ENCODE measurements at regions not wholly inside any gene's neighbourhood (a gene's known extent, or its start where the extent isn't known, plus 50 kb on each side); places are given as distances from the start of the nearest gene placed in this dataset.

DNA sequence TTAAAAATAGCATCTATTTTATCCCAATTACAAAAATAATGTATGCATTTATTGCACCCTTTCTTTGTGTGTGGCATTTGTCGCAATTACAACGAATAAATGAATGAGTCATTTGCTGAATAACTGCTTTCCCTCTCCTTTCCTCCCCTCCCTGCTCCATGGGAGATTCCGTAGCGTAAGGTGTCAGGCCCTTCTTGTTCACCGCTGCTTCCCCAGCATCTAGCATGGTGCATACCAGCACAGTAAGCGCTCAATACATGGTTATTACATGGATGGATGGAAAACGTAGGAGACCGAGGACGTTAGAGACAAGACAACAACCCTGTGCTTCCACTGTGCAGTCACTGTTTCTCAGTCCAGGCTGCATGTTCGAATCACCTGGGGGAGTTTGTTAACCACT lies 336.0 kb upstream of the EEF2KMT start:
- no peak for ATAC-seq
- H3K36me3 ChIP-seq (ENCODE audit: insufficient read depth): no peaks in the 10 kb centered on the region

DNA sequence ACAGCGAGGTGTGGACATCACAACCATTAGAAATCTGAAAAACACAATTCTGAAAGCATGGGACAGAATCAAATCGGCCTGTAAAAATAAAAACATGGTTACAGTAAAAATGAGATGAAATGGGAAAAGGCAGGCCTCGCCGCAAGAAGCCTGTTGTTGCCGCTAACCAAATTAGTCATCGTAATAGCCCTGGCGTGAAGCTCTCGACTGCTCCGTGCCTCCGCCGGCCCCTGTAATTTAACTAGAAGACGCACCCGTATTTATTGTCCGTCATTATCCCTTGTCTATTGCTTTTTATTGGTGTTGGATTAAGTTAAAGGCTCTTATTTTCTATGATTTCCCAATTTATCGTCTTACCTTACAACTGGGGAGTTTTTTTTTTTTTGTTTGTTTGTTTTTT lies 334.6 kb upstream of the EEF2KMT start:
- no peak for DNase-seq (ENCODE audit: low spot score)
- H3K9me2 ChIP-seq (ENCODE audit: insufficient read depth): no peaks in the 10 kb centered on the region

More for the DNA sequence above, 336.0 kb upstream of the EEF2KMT start:
- Mint-ChIP-seq H3K4me3 (no peak overlapping the region), H3K27ac (no peak overlapping the region), H3K4me1 (peaks cover 40% of the 10 kb centered on the region), H3K36me3 (ENCODE audit: low read depth) (no peaks in the 10 kb centered on the region), H3K27me3 (ENCODE audit: insufficient read depth, low read depth, poor library complexity) (peaks cover 10% of the 10 kb centered on the region), H3K9me3 (no peaks in the 10 kb centered on the region)
- no peak overlapping the region for H3K4me2 ChIP-seq
- H3F3A ChIP-seq (replicated peaks; ENCODE audit: low read depth): no peaks in the 10 kb centered on the region
- no peak overlapping the region for H2AFZ ChIP-seq
- H3K27me3 ChIP-seq (ENCODE audit: insufficient read depth): no peaks in the 10 kb centered on the region
- H3K79me2 ChIP-seq (replicated peaks; ENCODE audit: insufficient read depth): no peaks in the 10 kb centered on the region
- H4K20me1 ChIP-seq (replicated peaks; ENCODE audit: insufficient read depth): no peaks in the 10 kb centered on the region
- no peak overlapping the region for H3K27ac ChIP-seq (ENCODE audit: low read depth)
- TF ChIP-seq POLR2AphosphoS5 (IDR thresholded peaks at IDR 0.05; ENCODE audit: low read depth) (no peak), NANOG (IDR thresholded peaks at IDR 0.05; ENCODE audit: borderline replicate concordance) (no peak)
- H3K9me2 ChIP-seq (ENCODE audit: insufficient read depth): no peaks in the 10 kb centered on the region
- no peak for DNase-seq (ENCODE audit: low spot score)
- no peak overlapping the region for H3K4me3 ChIP-seq
- H3K4me1 ChIP-seq (ENCODE audit: insufficient read depth): peaks cover 9% of the 10 kb centered on the region

DNA sequence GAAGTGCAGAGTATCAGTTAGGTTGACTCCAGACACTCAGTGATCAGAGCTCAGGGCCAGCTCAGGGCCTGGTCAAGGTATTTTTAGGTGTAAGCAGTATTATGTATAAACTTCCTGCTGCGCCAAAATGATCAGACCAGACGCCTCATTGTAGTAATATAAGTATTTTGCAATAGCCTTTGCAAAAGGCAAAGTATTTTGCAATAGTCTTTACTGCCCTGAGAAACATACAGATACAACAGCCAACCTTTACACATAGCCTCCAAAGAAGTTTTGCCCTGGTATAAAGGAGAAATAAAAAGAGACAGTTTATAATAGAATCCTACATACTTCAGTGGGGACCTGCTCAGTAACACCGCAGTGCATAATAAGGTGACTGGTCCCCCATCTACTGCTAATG lies 333.0 kb upstream of the EEF2KMT start:
- peaks cover 36% of the 10 kb centered on the region for H3K4me1 Mint-ChIP-seq
- Histone ChIP-seq H2AFZ (no peak overlapping the region), H3F3A (replicated peaks; ENCODE audit: low read depth) (no peaks in the 10 kb centered on the region), H3K27ac (ENCODE audit: low read depth) (no peak overlapping the region), H3K4me3 (no peak overlapping the region), H3K4me1 (ENCODE audit: insufficient read depth) (peaks cover 4% of the 10 kb centered on the region; the same call in 1 of the 2 replicates), H4K20me1 (replicated peaks; ENCODE audit: insufficient read depth) (no peaks in the 10 kb centered on the region), H3K27me3 (ENCODE audit: insufficient read depth) (no peaks in the 10 kb centered on the region), H3K4me2 (no peak overlapping the region), H3K36me3 (ENCODE audit: insufficient read depth) (no peaks in the 10 kb centered on the region), H3K9me2 (ENCODE audit: insufficient read depth) (no peaks in the 10 kb centered on the region), H3K79me2 (replicated peaks; ENCODE audit: insufficient read depth) (no peaks in the 10 kb centered on the region)
- DNase-seq (ENCODE audit: low spot score) (no peak), ATAC-seq (no peak)
- no peak overlapping the region for H3K27ac Mint-ChIP-seq
- TF ChIP-seq EZH2 (IDR thresholded peaks at IDR 0.05; ENCODE audit: low read depth, unreplicated experiment) (no peak), ZNF114 (CRISPR knock-in tag; IDR thresholded peaks at IDR 0.05) (no peak)
- TF ChIP-seq, protein P1, sequence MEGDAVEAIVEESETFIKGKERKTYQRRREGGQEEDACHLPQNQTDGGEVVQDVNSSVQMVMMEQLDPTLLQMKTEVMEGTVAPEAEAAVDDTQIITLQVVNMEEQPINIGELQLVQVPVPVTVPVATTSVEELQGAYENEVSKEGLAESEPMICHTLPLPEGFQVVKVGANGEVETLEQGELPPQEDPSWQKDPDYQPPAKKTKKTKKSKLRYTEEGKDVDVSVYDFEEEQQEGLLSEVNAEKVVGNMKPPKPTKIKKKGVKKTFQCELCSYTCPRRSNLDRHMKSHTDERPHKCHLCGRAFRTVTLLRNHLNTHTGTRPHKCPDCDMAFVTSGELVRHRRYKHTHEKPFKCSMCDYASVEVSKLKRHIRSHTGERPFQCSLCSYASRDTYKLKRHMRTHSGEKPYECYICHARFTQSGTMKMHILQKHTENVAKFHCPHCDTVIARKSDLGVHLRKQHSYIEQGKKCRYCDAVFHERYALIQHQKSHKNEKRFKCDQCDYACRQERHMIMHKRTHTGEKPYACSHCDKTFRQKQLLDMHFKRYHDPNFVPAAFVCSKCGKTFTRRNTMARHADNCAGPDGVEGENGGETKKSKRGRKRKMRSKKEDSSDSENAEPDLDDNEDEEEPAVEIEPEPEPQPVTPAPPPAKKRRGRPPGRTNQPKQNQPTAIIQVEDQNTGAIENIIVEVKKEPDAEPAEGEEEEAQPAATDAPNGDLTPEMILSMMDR (conservative IDR thresholded peaks at IDR 0.05; ENCODE audit: low read depth in 2 of 2): no peak
- peaks cover 15% of the 10 kb centered on the region for H3K27me3 Mint-ChIP-seq (ENCODE audit: insufficient read depth, low read depth, poor library complexity)
- no peak overlapping the region for H3K4me3 Mint-ChIP-seq
- H3K9me3 Mint-ChIP-seq: no peaks in the 10 kb centered on the region
- H3K36me3 Mint-ChIP-seq (ENCODE audit: low read depth): no peaks in the 10 kb centered on the region

More for the DNA sequence above, 334.6 kb upstream of the EEF2KMT start:
- H4K20me1 ChIP-seq (replicated peaks; ENCODE audit: insufficient read depth): no peaks in the 10 kb centered on the region
- no peak overlapping the region for H3K4me3 Mint-ChIP-seq
- H3K4me1 ChIP-seq (ENCODE audit: insufficient read depth): peaks cover 9% of the 10 kb centered on the region
- no peaks in the 10 kb centered on the region for H3F3A ChIP-seq (replicated peaks; ENCODE audit: low read depth)
- H3K27ac Mint-ChIP-seq: peak overlapping the region; percentile 23; the same call in 1 of the 2 replicates
- no peak overlapping the region for H2AFZ ChIP-seq
- peaks cover 45% of the 10 kb centered on the region for H3K4me1 Mint-ChIP-seq
- no peak for ATAC-seq
- no peaks in the 10 kb centered on the region for H3K36me3 ChIP-seq (ENCODE audit: insufficient read depth)
- no peaks in the 10 kb centered on the region for H3K27me3 ChIP-seq (ENCODE audit: insufficient read depth)
- H3K4me3 ChIP-seq: no peak overlapping the region
- no peak for TF ChIP-seq ZNF331 (CRISPR knock-in tag; IDR thresholded peaks at IDR 0.05; ENCODE audit: low read depth)
- no peak for TF ChIP-seq EZH2 (IDR thresholded peaks at IDR 0.05; ENCODE audit: low read depth, unreplicated experiment)
- TF ChIP-seq, protein P2, sequence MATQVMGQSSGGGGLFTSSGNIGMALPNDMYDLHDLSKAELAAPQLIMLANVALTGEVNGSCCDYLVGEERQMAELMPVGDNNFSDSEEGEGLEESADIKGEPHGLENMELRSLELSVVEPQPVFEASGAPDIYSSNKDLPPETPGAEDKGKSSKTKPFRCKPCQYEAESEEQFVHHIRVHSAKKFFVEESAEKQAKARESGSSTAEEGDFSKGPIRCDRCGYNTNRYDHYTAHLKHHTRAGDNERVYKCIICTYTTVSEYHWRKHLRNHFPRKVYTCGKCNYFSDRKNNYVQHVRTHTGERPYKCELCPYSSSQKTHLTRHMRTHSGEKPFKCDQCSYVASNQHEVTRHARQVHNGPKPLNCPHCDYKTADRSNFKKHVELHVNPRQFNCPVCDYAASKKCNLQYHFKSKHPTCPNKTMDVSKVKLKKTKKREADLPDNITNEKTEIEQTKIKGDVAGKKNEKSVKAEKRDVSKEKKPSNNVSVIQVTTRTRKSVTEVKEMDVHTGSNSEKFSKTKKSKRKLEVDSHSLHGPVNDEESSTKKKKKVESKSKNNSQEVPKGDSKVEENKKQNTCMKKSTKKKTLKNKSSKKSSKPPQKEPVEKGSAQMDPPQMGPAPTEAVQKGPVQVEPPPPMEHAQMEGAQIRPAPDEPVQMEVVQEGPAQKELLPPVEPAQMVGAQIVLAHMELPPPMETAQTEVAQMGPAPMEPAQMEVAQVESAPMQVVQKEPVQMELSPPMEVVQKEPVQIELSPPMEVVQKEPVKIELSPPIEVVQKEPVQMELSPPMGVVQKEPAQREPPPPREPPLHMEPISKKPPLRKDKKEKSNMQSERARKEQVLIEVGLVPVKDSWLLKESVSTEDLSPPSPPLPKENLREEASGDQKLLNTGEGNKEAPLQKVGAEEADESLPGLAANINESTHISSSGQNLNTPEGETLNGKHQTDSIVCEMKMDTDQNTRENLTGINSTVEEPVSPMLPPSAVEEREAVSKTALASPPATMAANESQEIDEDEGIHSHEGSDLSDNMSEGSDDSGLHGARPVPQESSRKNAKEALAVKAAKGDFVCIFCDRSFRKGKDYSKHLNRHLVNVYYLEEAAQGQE (IDR thresholded peaks at IDR 0.05; ENCODE audit: unreplicated experiment): no peak
- TF ChIP-seq CREB1 (CRISPR knock-in tag; IDR thresholded peaks at IDR 0.05; ENCODE audit: low read depth): no peak
- H3K4me2 ChIP-seq: no peak overlapping the region
- H3K36me3 Mint-ChIP-seq (ENCODE audit: low read depth): no peaks in the 10 kb centered on the region
- no peaks in the 10 kb centered on the region for H3K9me3 Mint-ChIP-seq
- no peaks in the 10 kb centered on the region for H3K79me2 ChIP-seq (replicated peaks; ENCODE audit: insufficient read depth)
- peaks cover 10% of the 10 kb centered on the region for H3K27me3 Mint-ChIP-seq (ENCODE audit: insufficient read depth, low read depth, poor library complexity)
- no peak overlapping the region for H3K27ac ChIP-seq (ENCODE audit: low read depth)
